ENCODE measurements at regions not wholly inside any gene's neighbourhood (a gene's known extent, or its start where the extent isn't known, plus 50 kb on each side); places are given as distances from the start of the nearest gene placed in this dataset.

DNA sequence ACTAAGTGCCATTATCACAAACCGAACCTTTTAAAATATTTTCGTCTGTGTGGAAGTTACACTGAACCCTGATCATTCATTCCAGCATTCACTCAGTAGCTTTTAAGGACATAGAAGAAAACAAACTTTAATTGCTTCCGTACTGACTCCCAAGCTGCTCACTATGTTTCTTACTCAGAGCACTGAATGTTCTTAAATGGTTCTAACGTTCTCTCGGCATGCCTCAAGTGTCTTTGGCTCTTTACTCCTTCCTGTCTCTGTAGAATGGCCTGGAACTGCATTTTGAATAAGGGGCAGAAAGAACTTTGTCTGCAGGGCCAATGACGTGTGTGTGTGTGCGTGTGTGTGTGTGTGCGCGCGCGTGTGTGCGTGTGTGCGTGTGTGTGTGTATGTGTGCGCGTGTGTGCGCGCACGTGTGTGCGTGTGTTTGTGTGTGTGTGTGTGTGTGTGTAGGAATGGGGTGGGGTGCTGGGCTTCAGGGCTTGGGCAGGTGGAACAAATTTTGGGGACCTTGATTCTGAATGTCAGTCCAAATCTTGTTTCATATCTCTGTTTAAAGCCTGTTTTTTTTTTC lies 50.5 kb upstream of the PAQR3 start:
- no peak for DNase-seq
- POLR2A ChIA-PET = no interaction called here
- TF ChIP-seq CTCF (IDR thresholded peaks at IDR 0.05) = no peak
- TF ChIP-seq EZH2 (IDR thresholded peaks at IDR 0.05; ENCODE audit: borderline replicate concordance, insufficient read depth, low read depth, low read length, poor library complexity, severe bottlenecking) = no peak
- H3K27ac Mint-ChIP-seq = no peak overlapping the region
- H3K36me3 ChIP-seq (replicated peaks in 1 of 2; ENCODE audit: control extremely low read depth in 1 of 2, control insufficient read depth in 1 of 2, extremely low read depth in 1 of 2, insufficient read depth in 2 of 2, low read length in 1 of 2) = no peaks in the 10 kb centered on the region
- no peaks in the 10 kb centered on the region for H4K20me1 ChIP-seq (ENCODE audit: control insufficient read depth, insufficient read depth, low read length, poor library complexity, severe bottlenecking)
- H3K9me3 ChIP-seq (ENCODE audit: control extremely low read depth in 1 of 3, control insufficient read depth in 2 of 3, insufficient read depth in 1 of 3, low read length in 2 of 3) = no peaks in the 10 kb centered on the region
- H3K9ac ChIP-seq (ENCODE audit: low read length) = no peak overlapping the region
- no peak overlapping the region for H3K4me2 ChIP-seq (replicated peaks; ENCODE audit: low read depth, low read length, poor library complexity, severe bottlenecking)
- peaks cover 2% of the 10 kb centered on the region for H3K27me3 Mint-ChIP-seq
- peaks cover 0 to 3% (median 0%) of the 10 kb centered on the region in 4 experiments for H3K27me3 ChIP-seq (replicated peaks in 1 of 4; ENCODE audit: control extremely low read depth in 1 of 4, control insufficient read depth in 3 of 4, insufficient read depth in 4 of 4, low read length in 3 of 4)
- 75% methylated on average over 4 of the region's 19 CpGs for WGBS (ENCODE audit: insufficient coverage)
- H3K4me1 ChIP-seq (ENCODE audit: control insufficient read depth in 2 of 2, insufficient read depth in 2 of 2, low read length in 2 of 2) = no peaks in the 10 kb centered on the region
- no peak for ATAC-seq (ENCODE audit: low read depth)
- no peaks in the 10 kb centered on the region for H3K79me2 ChIP-seq (ENCODE audit: control insufficient read depth, insufficient read depth, low read length)
- no peak overlapping the region for H2AFZ ChIP-seq (ENCODE audit: insufficient read depth, low read depth, low read length, poor library complexity, severe bottlenecking)
- H3K27ac ChIP-seq (ENCODE audit: low read length in 2 of 2) = no peak overlapping the region
- intact Hi-C loops (cut with micrococcal nuclease) = no loop called here
- CTCF ChIA-PET = no interaction called here
- no peaks in the 10 kb centered on the region for H3K9me3 Mint-ChIP-seq (ENCODE audit: insufficient read depth)
- no peaks in the 10 kb centered on the region for H3K4me1 Mint-ChIP-seq
- no peak overlapping the region for H3K4me3 Mint-ChIP-seq
- H3K4me3 ChIP-seq (ENCODE audit: control extremely low read depth in 1 of 5, extremely low read depth in 1 of 5, insufficient read depth in 1 of 5, low read depth in 2 of 5, low read length in 4 of 5) = no peak overlapping the region
